ENCODE measurements at regions not wholly inside any gene's neighbourhood (a gene's known extent, or its start where the extent isn't known, plus 50 kb on each side); places are given as distances from the start of the nearest gene placed in this dataset.

DNA sequence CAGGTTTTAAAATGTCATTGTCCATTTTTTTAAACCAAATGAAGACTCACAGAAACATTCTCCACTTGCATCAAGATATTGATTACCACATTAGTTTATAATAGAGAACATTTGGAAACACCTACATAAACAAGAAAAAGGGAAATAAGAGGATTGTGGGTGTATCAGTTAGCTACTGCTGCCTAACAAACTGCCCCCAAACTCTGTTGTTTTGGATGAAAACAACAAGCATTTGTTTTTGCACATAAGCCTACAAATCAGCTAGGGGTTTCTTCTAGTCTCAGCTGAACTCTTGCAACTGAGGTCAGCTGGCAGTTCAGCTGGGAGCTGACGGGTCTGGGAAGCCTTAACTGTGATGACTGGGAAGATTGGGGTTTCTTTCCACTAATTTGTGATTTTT lies 464.4 kb downstream of the COG6 start:
- peaks cover 11% of the 10 kb centered on the region for H3K4me1 Mint-ChIP-seq
- no peak overlapping the region for H3K4me3 Mint-ChIP-seq
- H3K27ac Mint-ChIP-seq = no peak overlapping the region
- H3K36me3 Mint-ChIP-seq (ENCODE audit: low read depth) = no peaks in the 10 kb centered on the region
- ChIA-PET POLR2A (no interaction called here), CTCF (interaction anchor here (1.3 to 1.8 kb wide), 3 partner anchors 11 to 18 kb away, joined by 3 to 4 read pairs (median 4); no protein-coding TSS in a partner anchor)
- no peak for DNase-seq
- H3K9me3 Mint-ChIP-seq = peaks cover 22% of the 10 kb centered on the region
- no peaks in the 10 kb centered on the region for H3K27me3 Mint-ChIP-seq

DNA sequence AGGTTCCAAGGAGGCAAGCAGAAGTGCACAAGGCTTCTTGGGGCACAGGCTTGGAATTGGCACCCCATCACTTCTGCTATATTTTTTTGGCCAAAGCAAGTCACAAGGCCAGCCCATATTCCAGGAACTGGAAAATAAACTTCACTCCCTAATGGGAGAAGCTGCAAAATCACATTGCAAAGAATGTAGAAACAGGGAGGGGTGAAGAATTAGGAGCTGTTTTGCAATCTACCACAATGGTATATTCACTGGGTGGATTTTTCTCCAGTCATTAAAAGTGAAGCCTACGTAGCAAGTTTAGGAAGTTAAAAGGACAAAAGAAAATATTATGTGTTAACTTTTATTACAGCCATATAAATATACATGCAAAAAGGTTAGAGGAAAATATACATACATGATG lies 464.8 kb downstream of the COG6 start:
- ChIA-PET POLR2A (no interaction called here), CTCF (interaction anchor here (1.3 to 1.8 kb wide), 3 partner anchors 10 to 19 kb away, joined by 3 to 4 read pairs (median 4); no protein-coding TSS in a partner anchor)
- H3K4me1 Mint-ChIP-seq = peaks cover 11% of the 10 kb centered on the region
- DNase-seq = no peak
- no peak overlapping the region for H3K4me3 Mint-ChIP-seq
- H3K9me3 Mint-ChIP-seq = peaks cover 22% of the 10 kb centered on the region
- peaks cover 2% of the 10 kb centered on the region for H3K36me3 Mint-ChIP-seq (ENCODE audit: low read depth)
- no peak overlapping the region for H3K27ac Mint-ChIP-seq
- H3K27me3 Mint-ChIP-seq = no peaks in the 10 kb centered on the region

GRCh38 chr13:40120781-40121180 lies 465.3 kb downstream of the COG6 start:
- ChIA-PET CTCF (interaction anchor here (1.2 to 1.8 kb wide), 4 partner anchors 10 to 19 kb away, joined by 3 to 4 read pairs (median 4); no protein-coding TSS in a partner anchor), POLR2A (no interaction called here)
- Mint-ChIP-seq H3K9me3 (peaks cover 22% of the 10 kb centered on the region), H3K4me1 (peaks cover 11% of the 10 kb centered on the region), H3K27me3 (no peaks in the 10 kb centered on the region), H3K27ac (no peak overlapping the region), H3K4me3 (no peak overlapping the region), H3K36me3 (ENCODE audit: low read depth) (peaks cover 3% of the 10 kb centered on the region)
- no peak for DNase-seq

- no peak overlapping the region for H3K27ac Mint-ChIP-seq
- no peaks in the 10 kb centered on the region for H3K27me3 Mint-ChIP-seq
- no peak overlapping the region for H3K4me3 Mint-ChIP-seq
- peaks cover 3% of the 10 kb centered on the region for H3K36me3 Mint-ChIP-seq (ENCODE audit: low read depth)
- ChIA-PET POLR2A (no interaction called here), CTCF (interaction anchor here (0.5 to 1.2 kb wide), 3 partner anchors 8 to 250 kb away, joined by 3 to 4 read pairs (median 3); no protein-coding TSS in a partner anchor)
- peaks cover 22% of the 10 kb centered on the region for H3K9me3 Mint-ChIP-seq
- peaks cover 9% of the 10 kb centered on the region for H3K4me1 Mint-ChIP-seq
- no peak for DNase-seq
Observed at GRCh38 chr13:40121722-40122121, 466.3 kb downstream of the COG6 start.

DNA sequence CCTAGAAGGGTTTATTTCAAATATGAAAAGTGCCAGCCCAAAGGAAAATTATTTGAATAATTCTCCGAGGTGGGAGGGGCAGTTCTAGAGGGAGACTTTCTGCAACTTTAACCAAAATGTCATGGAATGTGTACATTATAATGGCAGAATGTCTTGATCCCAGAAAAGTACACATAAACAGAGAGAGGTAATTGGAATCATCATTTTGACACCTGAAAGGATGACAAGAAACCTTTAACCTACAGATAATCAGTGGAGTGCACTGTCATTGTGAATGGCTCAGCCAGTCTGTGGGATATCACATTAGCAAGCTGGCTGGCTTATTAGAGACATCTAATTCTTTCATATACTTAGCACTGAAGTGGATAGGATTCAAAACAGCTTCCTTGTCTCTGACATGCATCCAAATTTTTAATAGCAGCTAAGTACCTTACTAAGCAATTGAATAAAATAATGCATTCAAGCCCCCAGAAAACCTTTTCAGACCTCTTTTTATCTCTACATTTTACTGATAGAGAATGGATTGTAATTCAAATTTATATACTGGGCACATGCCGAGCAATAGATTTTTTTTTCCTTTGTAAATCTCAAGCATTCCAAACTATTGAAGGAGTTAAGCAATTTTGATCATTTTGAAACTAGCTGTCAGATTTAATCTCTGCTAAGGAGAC lies 468.6 kb downstream of the COG6 start:
- H3K9me3 Mint-ChIP-seq = peaks cover 28% of the 10 kb centered on the region
- H3K4me1 Mint-ChIP-seq = peaks cover 27% of the 10 kb centered on the region
- H3K4me3 Mint-ChIP-seq = no peak overlapping the region
- CTCF ChIA-PET = interaction anchor here (0.6 to 2.0 kb wide), 2 partner anchors 14 to 139 kb away, joined by 3 to 5 read pairs; no protein-coding TSS in a partner anchor
- peaks cover 14% of the 10 kb centered on the region for H3K36me3 Mint-ChIP-seq (ENCODE audit: low read depth)
- POLR2A ChIA-PET = no interaction called here
- no peak for DNase-seq
- H3K27ac Mint-ChIP-seq = no peak overlapping the region
- H3K27me3 Mint-ChIP-seq = no peaks in the 10 kb centered on the region

DNA sequence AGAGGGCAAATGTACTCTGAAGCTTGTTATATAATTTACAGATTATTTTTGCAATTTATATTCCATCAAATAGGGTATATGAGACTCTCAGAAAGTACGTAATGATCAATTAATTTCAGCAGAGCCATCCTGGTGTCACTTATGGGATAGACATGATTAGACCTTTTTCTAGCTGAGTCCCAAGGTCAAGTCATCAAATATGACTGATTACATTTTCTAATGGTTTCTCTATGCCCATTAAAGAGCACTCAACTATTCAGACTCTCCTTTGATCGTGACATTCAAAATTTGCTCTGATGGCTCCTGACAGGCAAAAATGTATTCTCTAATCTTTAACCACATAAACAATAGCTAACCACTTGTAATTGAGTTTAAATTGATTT lies 469.2 kb downstream of the COG6 start:
- ChIA-PET POLR2A (no interaction called here), CTCF (interaction anchor here (2.0 kb wide), 1 partner anchor 15 kb away, joined by 5 read pairs; no protein-coding TSS in a partner anchor)
- Mint-ChIP-seq H3K9me3 (peaks cover 26% of the 10 kb centered on the region), H3K4me3 (no peak overlapping the region), H3K27ac (no peak overlapping the region), H3K36me3 (ENCODE audit: low read depth) (peaks cover 20% of the 10 kb centered on the region), H3K27me3 (no peaks in the 10 kb centered on the region), H3K4me1 (peaks cover 29% of the 10 kb centered on the region)
- DNase-seq = no peak

GRCh38 chr13:40125336-40125735 lies 469.9 kb downstream of the COG6 start:
- H3K4me3 Mint-ChIP-seq = no peak overlapping the region
- H3K27ac Mint-ChIP-seq = no peak overlapping the region
- H3K27me3 Mint-ChIP-seq = no peaks in the 10 kb centered on the region
- ChIA-PET POLR2A (no interaction called here), CTCF (interaction anchor here (2.0 kb wide), 1 partner anchor 16 kb away, joined by 5 read pairs; no protein-coding TSS in a partner anchor)
- no peak for DNase-seq
- peaks cover 29% of the 10 kb centered on the region for H3K9me3 Mint-ChIP-seq
- H3K36me3 Mint-ChIP-seq (ENCODE audit: low read depth) = peaks cover 24% of the 10 kb centered on the region
- peaks cover 31% of the 10 kb centered on the region for H3K4me1 Mint-ChIP-seq

DNA sequence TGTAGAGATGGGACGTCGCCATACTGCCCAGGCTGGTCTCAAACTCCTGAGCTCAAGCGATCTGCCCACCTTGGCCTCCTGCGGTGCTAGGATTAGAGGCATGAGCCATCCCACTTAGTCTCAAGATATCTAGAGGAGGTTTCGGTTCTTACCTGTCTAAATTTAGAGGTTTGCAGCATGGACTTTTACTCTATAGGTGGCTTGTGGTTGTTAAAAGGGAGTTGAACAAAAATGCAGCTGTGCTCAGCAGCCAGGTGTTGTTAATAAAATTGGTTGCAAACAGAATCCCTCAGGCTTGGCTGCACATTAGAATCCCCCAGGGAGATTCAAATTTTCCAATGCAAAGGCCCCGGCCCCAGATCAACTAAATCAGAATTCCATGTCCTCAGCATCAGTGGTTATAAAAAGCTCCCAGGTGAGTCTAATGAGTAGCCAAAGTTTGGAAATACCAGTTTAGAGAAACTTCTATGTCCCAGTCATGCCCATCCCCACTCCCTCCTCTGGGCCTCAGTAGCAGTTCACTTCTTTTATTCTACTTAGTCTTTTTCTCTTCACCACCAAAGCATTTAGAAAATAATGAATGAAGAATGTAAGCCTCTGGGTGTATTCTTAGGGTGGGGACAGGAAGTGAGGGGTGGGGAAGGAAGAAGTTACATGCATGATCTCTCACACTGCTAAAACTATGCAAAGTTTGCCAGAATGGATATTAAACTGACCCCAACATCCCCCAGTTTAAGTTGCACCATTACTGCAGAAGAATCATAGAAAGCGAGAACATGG lies 471.0 kb downstream of the COG6 start:
- ChIA-PET CTCF (interaction anchor here (0.6 to 0.7 kb wide), 2 partner anchors 9 to 31 kb away, joined by 3 read pairs; no protein-coding TSS in a partner anchor), POLR2A (no interaction called here)
- H3K4me3 Mint-ChIP-seq = no peak overlapping the region
- H3K27me3 Mint-ChIP-seq = no peaks in the 10 kb centered on the region
- peak overlapping the region; percentile 37 for H3K27ac Mint-ChIP-seq
- H3K36me3 Mint-ChIP-seq (ENCODE audit: low read depth) = peaks cover 30% of the 10 kb centered on the region
- peaks cover 35% of the 10 kb centered on the region for H3K4me1 Mint-ChIP-seq
- H3K9me3 Mint-ChIP-seq = peaks cover 31% of the 10 kb centered on the region
- no peak for DNase-seq

GRCh38 chr13:40127476-40127875 lies 472.0 kb downstream of the COG6 start:
- H3K27me3 Mint-ChIP-seq = no peaks in the 10 kb centered on the region
- no peak for DNase-seq
- ChIA-PET CTCF (no interaction called here), POLR2A (no interaction called here)
- H3K36me3 Mint-ChIP-seq (ENCODE audit: low read depth) = peaks cover 32% of the 10 kb centered on the region
- H3K4me1 Mint-ChIP-seq = peaks cover 41% of the 10 kb centered on the region
- H3K9me3 Mint-ChIP-seq = peaks cover 35% of the 10 kb centered on the region
- peak overlapping the region; percentile 9 for H3K27ac Mint-ChIP-seq
- H3K4me3 Mint-ChIP-seq = no peak overlapping the region

- POLR2A ChIA-PET = no interaction called here
- no peaks in the 10 kb centered on the region for H3K27me3 Mint-ChIP-seq
- H3K36me3 Mint-ChIP-seq (ENCODE audit: low read depth) = peaks cover 32% of the 10 kb centered on the region
- CTCF ChIA-PET = interaction anchor here (1.0 kb wide), 1 partner anchor 9 kb away, joined by 3 read pairs; no protein-coding TSS in a partner anchor
- H3K4me1 Mint-ChIP-seq = peaks cover 45% of the 10 kb centered on the region
- H3K9me3 Mint-ChIP-seq = peaks cover 31% of the 10 kb centered on the region
- H3K4me3 Mint-ChIP-seq = no peak overlapping the region
- DNase-seq = no peak
- peak overlapping the region; percentile 9 for H3K27ac Mint-ChIP-seq
Observed at GRCh38 chr13:40127925-40128324, 472.5 kb downstream of the COG6 start.

DNA sequence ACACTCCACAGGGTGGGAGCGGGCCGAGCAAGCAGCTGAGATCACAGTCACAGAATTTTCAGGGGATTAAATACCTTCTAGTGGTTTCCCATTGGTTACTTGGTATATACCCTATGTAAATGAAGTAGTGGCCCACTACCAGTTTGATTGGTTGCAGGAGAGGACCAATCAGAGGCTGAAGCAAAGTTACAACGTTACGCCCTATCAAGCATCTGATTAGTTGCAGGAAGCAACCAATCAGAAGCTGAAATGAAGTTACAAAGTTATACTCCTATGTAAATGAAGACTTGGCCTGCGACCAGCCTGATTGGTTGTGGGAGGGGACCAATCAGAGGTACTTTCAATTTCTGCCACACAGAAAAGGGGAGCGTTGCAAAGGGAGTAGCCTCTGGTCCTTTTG lies 474.0 kb downstream of the COG6 start:
- DNase-seq = no peak
- Mint-ChIP-seq H3K27ac (no peak overlapping the region), H3K9me3 (peaks cover 29% of the 10 kb centered on the region), H3K4me3 (no peak overlapping the region), H3K36me3 (ENCODE audit: low read depth) (peaks cover 32% of the 10 kb centered on the region), H3K27me3 (no peaks in the 10 kb centered on the region), H3K4me1 (peaks cover 45% of the 10 kb centered on the region)
- CTCF ChIA-PET = interaction anchor here (0.7 to 1.6 kb wide), 6 partner anchors 12 to 506 kb away, joined by 3 to 6 read pairs (median 3); no protein-coding TSS in a partner anchor
- POLR2A ChIA-PET = no interaction called here

DNA sequence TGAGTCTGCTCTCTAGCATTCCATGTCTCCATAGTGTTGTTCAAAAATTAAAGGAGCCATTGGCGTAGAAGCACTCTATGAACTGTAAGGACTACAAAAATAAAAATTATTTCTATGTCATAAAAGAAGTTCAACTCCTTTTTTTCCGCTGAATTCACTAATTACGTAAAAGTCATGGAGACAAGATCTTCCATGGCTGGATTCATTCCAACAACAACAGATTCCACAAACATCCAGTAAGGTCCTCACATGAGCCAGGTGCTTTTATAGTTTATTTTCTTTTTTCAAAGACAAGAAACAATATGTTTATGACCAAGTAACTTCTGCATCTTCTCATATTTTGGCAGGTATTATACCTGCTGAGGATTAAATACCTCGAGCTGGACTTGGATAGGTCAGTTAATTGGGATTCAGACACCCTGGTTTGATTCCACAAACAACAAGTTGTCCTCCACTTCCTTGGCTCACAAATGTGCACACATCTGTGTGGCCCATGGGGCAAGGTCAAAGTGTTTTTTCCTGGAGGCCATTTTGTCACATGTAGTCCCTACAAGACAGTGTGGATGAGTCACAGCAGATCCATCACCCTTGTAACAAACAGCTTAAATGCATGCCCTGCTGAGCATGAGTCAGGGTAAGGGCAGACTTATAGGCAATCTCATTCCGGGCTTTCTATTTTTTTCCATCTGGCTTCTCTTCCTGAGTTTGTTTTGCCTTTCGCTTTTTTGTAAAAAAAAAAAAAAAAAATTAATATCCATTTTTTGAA lies 475.6 kb downstream of the COG6 start:
- DNase-seq = no peak
- Mint-ChIP-seq H3K27me3 (no peaks in the 10 kb centered on the region), H3K4me3 (no peak overlapping the region), H3K27ac (no peak overlapping the region), H3K4me1 (peaks cover 44% of the 10 kb centered on the region), H3K9me3 (peaks cover 29% of the 10 kb centered on the region), H3K36me3 (ENCODE audit: low read depth) (peaks cover 28% of the 10 kb centered on the region)
- CTCF ChIA-PET = interaction anchor here (0.9 to 1.4 kb wide), 2 partner anchors 11 to 13 kb away, joined by 3 to 4 read pairs; no protein-coding TSS in a partner anchor
- POLR2A ChIA-PET = no interaction called here
